Activated CD4-positive, alpha-beta T cell treated with anti-CD3 and anti-CD28 coated beads, Interleukin-2, Interleukin-4, amounts not matched to agents 100 ng/mL and 50 ng/mL, durations not matched to agents 16 hours and 8 hours (primary cell): ENCODE measurements at regions not wholly inside any gene's neighbourhood (a gene's known extent, or its start where the extent isn't known, plus 50 kb on each side); places are given as distances from the start of the nearest gene placed in this dataset.

ENCODE experiments used
- DNase-seq: peaks from one replicate; pipeline ENCODE4 v3.0.0-alpha.2; 2020; ENCODE audit warnings: low spot score

DNA sequence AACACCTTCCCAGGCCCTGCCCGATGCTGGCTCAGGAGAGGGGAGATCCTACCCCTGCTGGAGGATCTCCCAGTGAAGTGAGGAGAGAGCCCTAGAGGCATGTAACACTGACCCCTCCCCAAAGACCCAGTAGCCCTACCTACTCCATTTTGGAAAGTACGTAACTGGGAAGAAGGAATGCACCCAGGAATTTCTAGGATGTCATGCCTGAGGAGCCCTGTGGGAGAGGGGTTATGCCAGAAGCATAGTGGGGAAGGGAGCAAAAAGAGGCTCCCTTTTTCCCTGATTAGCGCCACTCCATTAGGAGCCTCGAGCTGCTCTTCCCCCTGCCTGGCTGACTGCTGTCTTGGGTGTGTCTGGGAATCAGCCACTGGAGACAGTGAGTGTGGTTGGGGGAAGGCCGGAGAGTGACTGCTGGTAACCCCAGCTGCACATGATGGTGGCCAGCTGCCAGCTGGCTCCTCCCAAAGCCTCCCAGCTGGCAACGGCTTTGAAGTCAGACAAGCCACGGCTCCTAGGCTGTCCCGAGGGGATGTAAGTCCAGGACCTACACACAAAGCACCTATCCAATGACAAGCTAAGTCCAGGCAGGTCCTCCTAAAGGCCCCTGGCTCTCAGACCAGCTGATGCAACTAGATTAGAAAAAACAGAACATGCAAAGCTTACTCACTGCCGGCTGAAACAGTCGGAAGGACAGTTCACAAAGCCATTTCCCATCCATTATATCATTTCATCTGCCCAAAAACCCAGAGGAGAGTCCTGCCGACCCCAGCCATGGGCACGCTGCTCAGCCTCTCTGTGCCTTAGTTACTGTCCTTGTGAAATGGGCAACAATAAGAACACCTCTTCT, 136.5 kb upstream of the ABCA1 start:
- no peak for DNase-seq

DNA sequence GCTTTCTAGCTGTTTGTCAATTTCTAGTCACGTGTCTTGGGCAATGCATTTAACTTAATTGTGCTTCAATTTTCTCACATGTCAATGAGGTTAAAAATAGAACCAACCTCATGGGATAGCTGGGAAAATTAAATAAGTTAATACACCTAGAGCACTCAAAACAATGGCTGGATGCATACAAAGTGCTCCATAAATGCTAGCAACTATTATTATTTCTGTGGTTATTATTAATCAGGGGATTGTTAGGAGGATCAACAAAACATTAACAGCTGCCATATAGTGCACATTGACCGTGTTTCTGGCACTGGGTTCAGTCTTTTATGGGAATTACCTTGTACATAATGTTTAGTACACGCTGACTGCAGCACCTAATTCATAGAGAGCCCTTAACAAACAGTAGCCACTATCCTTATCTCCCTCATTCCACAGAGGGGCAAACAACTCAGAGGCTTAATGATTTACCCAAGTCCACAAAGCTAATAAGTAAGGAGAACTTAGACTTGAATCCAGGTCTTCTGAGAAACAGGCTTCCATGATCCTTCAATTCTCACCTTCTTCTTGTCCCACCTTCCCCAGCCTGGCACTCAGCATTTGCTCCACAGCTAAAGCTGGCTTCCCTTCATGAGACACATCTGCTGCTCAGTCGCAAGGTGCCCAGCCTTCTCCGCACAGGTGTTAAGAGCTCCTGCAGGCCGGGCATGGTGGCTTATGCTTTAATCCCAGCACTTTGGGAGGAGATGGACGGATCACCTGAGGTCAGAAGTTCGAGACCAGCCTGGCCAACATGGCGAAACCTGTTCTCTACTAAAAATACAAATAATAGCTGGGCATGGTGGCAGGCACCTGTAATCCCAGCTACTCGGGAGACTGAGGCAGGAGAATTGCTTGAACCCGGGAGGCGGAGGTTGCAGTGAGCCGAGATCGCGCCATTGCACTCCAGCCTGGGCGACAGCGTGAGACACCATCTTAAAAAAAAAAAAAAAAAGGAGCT, 137.4 kb upstream of the ABCA1 start:
- DNase-seq = no peak

DNA sequence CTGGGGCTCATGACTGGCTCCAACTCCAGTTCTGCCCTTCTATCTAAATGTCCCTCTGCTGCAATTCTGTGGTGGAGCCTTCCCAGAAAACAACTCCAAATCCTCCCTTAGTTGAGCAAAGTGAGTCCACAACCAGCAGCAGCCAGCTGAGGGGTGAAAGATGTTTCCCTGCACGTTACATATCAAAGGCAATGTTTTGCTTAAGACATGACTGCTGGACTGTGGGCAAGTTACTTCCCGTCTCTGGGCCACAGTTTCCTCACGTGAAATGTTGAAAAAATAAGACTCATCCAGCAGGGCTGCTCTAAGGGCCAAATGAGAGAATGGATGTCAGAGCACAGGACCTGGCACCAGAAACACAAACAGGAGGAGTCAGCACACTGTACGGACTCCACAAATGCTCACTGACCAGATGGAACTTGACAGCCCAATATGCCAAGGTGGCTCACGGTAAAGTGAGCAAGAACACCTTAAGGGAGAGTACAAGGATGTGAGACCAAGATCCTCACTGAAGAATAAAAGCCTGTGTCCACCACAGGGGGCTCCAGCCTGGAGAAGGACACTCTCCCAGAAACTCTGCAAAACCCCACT, 138.4 kb upstream of the ABCA1 start:
- no peak for DNase-seq

DNA sequence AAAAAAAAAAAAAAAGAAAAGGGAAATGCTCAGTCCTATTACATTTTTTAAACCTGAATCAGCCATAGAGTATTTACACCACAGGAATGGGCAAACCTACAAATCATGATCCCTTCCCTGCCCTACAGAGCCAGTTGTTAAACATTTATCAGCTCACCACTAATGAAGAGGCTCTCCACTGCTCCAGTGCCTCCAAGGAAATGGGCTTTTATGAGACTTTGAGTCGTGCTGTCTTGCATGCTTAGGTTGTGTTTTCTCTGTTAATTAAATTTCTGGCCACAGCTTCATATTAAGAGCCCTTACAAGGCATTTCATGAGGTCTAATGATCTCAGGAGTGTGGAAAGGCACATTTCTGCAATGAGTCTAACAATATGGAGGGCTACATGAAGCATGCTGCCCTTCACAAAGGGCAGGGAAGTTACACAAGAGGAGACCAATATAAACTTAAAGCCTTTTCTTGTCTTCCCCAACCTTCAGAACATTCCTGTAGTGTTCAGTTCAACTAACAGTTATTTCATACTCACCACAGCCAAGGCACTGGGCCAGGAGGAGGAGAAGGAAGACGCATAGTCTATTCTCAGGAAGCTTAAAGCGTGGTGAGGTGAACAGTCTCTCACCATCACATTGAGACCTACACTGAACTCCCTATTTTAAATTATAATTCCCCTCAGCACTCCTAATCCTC, 140.1 kb upstream of the ABCA1 start:
- DNase-seq = no peak

DNA sequence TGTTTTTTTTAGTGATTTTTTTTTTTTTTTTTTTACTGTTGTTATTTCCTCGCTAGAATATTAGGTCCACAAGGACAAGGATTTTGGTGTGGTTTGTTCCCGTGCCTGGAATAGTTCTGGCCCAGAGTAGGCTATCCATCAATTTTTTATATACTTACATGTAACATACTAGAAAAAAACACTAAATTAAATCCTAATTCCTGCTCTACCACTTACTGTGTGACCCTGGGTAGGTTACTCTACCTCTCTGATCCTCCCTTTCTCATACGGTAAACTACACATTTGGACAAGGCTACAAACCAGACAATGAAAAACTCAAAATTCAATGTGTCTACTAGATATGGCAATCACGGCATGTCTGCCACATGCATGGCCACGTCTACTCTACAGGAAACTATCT, 141.3 kb upstream of the ABCA1 start:
- DNase-seq = no peak

DNA sequence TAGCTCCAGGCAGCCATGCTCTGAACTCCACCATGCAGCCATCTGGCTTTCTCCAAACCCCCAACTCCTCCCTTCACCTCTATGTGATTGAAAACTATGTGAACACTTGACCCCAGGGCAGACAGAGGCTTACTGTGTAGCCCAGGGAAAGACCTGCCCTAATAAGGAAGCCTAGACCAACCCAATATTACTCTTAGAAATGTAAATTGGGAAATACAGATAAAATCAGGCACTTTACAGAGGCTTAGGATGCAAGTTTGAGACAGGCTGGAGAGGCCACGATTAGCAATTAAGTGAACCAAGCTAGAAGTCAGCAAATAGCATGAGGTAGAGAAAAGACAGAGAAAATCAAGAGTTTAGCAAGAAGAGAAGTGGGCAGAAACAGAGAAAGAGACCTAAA, 141.7 kb upstream of the ABCA1 start:
- no peak for DNase-seq

DNA sequence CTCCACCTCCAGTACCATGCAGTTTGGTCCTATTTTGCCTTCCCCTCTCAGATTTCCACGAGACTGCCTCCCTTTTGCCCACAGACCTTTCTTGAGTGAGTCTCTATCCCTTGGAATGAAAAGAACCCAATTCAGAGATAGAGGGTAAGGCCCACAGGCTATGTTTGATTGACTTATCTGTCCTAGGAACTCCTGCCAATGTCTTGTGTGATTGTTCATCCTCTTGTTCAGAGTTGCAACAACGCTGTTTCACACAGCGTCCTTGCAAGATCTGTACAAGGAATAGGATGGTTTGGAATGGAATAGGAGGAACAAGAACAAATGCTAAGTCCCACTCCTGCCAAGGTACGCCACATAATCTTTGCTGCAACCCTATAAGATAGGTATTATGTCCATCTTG, 142.2 kb upstream of the ABCA1 start:
- DNase-seq = no peak

DNA sequence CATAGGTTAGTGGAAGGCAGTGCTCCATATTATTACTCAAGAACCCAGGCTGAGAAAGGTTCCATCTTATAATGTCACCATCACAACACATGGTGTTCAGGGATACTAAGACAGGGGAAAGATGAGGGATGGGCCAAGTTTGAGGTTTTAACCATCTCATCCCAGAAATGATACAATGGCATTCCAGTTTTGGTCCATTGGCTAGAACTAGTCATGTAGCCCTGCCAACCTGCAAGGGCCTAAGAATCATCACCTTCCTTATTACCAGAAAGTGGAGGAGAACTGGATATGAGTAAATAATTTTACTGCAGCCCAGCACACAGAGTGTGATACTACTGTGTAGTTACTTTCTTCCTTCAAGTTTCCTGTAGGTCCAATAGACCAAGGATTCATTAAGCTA, 144.5 kb upstream of the ABCA1 start:
- DNase-seq = no peak

DNA sequence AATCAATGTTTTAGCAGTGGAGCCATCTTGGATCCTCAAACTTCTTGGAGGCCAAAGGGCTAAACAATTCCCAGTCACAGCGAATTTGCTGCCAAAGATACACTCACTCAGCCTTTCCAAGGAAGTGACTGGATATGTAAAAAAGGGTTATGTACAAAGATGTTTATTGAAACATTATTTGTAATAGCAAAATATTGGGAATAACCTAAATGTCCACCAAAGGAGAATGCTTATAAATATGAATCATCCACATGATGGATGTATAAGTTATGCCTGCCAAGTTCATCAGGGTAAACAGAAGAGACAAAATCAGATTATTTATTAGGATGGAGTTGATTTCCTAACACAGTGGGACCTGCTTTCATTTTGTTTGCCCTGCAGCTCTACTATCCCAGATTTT, 145.2 kb upstream of the ABCA1 start:
- DNase-seq = no peak

DNA sequence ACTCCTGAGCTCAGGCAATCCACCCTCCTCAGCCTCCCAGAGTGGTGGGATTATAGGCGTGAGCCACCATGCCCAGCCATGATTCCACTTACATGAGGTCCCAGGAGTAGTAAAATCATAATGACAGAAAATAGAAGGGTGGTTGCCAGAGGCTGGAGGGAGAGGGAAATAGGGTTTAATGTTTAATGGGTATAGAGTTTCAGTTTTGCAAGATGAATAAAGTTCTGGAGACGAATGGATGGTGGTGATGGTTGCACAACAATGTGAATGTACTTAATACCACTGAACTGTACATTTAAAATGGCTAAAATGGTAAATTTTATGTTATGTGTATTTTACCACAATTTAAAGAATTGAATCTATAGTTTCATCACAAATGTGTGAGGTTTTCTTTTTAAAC, 146.5 kb upstream of the ABCA1 start:
- no peak for DNase-seq

DNA sequence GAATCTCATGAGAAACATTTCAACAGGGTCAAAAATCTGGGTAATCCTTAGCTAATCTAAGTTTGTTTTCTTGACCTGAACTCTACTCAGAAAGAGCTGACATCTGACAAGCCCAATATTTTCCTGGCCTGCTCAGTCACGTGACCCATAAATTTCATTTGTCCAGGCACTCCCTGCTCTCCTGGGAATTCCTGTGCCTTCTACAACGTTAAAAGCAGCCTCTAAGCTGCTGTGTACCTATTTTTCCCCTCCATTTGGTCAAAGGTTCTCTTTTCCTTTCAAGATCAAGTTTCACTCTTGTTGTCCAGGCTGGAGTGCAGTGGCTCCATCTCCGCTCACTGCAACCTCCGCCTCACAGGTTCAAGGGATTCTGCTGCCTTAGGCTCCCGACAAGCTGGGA, 148.8 kb upstream of the ABCA1 start:
- no peak for DNase-seq

DNA sequence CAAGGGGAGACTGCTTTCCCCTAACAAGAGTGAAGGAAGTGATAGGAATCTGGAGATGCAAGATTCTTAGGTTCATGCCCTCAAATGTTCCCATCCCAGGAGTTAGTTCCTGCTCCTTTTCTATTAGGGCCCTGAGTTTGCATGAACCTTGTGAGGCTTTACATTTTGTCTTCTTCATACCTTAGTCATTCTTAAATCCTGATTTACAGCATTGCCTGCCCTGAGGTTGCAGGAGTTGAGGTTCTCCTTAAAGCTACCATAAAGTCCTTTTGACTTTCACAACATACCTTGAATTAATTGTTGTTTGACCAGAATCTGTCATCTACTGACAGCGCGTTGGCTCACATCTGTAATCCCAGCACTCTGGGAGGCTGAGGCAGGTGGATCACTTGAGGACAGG, 151.5 kb upstream of the ABCA1 start:
- no peak for DNase-seq

DNA sequence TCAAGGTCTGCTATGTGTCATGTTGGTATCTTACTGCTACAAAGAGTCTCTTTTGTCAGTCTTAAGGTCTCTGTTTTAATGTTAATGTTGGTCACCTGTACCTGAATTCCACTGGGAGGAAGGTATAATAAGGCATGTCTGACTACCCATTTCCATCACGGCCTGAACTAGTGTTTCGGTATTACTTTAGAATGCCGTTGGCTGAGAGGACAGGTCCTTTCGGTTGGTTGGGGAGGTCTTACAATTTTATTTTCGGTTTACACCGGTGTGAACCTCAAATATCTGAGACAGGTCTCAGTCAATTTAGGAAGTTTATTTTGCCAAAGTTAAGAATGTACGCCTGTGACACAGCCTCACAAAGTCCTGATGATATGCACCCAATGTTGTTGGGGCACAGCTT, 154.9 kb upstream of the ABCA1 start:
- no peak for DNase-seq

DNA sequence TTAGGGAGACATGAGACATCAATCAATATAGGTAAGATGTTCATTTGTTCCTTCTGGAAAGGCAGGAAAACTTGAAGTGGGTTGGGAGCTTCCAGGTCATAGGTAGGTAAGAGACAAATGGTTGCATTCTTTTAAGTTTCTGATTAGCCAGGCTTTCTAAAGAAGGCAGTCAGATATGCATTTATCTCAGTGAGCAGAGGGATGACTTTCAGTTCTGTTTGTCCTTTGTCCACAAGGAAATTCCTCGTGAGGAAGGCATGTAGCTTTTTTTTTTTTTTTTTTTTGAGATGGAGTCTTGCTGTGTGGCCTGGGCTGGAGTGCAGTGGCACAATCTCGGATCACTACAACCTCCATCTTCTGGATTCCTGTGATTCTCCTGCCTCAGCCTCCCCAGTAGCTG, 155.3 kb upstream of the ABCA1 start:
- DNase-seq = no peak

DNA sequence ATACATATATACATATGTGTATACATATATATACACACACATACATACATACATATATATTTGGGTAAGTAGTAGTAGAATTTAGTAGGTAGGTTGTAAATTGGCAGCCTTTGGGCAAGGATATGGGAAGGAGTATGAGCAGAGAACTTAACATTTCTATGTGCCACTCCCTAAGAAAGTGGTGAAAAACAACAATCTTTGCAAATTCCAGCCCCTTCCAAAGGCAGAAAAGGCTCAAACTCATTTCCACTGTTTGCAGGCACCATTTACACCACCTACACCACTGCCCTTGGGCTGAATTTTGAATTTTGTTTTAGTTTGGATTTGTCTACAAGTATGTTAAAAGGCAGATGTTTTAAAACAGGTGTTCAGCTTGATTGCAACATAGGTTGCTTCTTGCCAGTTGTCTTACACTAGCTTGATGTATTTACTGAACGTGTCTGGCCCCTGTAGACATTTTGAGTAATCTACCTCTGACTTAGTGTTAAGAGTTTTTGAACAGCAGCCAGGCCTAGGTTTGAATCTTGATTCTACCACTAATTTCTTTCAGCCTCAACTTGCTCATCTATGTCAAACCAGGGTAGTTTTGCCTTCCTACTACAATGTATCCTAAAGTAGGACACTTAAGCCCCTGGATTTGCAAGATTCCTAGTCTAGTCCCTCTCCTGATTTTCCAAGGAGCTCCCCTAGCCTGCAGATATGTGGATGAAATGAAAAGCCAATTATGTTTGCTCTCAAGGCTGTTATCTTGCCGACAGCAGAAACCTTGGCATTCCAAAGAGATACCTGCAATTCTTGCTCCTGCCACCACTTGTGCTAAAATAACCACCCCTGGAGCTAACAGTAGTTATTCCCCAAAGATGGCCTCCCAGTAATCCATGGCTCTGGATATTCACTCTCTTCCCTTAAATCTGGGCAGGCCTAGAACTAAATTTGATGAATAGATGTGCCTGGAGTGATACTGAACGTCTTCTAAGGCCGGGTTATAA, 156.2 kb upstream of the SLC44A1 start:
- no peak for DNase-seq

DNA sequence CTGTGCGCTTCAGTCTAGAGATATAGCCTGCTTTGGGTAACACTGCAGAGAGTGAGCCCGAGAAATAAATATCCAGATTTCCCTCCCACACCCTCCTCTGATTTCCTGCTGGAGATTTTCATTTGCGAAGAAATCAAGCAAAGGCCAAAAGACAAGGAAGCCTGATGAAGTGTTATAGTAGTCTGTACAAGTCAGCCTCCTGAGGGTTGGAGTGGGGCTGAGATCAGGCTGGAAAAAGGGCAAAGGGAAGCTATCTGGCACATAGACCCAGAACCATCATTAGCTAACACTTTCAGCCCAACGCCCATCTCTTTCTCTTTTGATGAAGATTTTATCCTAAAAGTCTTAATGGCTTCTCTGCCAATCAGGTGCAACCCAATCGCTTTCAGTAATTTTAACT, 154.6 kb upstream of the SLC44A1 start:
- DNase-seq = no peak

DNA sequence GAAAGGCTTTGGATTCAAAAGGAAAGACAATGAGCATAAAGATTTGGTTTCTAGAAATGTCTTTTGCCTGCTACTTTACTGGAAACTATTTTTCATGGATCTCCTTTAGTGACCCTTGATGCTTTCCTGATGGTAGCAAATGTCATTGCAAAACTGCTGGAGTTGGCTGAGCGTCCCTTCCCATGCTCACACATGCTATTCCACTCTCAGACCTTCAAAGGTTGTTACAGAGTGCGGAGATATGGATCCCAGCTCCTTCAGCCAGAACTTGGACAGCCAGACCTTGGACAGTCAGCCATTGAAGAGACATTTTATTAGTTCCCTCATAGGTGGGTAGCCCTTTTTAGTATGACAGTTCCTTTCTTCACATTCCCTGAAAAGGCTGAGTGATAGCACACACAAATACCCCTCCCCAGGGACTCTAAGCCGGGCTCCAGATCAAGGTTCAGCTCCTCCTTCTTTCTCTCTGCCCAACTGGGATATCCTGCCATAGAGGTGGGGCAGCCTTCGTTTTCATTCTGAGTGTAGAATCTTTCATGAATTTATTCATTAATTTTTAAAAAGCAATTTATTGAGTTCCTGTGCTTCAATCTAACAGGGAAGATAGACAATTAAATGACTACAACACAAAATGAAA, 153.3 kb upstream of the SLC44A1 start:
- DNase-seq = no peak

DNA sequence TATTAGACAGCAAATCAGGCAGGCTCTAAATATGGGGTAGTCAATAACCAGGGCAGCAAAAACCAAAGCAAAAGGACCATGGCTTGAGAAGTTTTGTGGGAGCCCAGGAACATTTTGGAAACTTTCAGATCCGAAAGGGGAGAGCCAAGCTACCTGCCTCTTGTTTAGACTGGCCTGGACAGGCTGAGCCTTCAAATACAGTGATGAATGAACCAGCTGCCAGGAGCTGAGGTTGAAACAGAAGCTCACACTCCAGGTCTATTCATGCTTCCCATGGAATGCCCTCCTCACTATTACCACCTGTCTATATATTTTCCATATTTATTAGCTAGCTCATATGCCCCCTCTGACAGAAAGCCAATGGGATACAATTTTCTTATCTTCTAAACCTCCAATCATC, 150.8 kb upstream of the SLC44A1 start:
- DNase-seq = no peak

DNA sequence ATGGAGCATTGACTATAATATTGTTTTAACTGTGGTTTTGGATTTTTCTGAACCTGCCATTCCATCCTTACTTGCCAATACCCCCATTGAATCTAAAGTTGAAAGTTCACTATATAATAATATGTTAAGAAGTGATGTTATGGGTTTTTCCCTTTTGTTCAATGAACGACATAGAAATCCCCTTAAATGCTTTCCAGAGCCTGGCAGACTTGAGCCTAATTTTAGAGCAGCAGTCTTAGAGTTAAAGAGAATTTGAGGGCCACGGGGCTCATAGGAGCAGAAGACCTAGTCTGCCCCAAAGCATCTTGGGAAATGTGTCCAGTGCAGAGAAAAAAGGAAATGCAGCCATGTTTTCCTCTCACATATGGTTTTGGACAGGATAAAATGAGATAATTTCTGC, 146.1 kb upstream of the SLC44A1 start:
- no peak for DNase-seq

DNA sequence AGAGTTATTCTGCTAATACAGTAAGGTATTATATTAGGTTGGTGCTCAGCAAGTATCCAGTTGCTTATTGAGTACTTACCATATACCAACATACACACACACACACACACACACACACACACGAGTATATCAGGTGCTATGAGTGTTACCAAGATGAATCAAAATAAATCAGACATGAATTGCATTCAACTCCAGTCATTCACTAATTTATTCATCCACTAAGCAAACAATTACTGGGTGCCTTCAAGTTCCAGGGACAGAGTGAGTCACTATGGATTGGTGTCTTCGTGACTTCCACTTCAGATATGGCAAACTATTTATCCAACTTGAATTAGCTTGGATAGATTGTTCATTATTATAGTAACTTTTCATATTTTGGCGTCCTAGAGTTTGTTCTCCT, 140.7 kb upstream of the SLC44A1 start:
- no peak for DNase-seq
